ENCODE measurements at regions not wholly inside any gene's neighbourhood (a gene's known extent, or its start where the extent isn't known, plus 50 kb on each side); places are given as distances from the start of the nearest gene placed in this dataset.

GRCh38 chr2:145323512-145323911 is 803.6 kb upstream of the ZEB2 start:
- TF ChIP-seq CTCF (IDR thresholded peaks at IDR 0.05) (no peak), POLR2AphosphoS5 (IDR thresholded peaks at IDR 0.05) (no peak), POLR2A (IDR thresholded peaks at IDR 0.05) (no peak), EP300 (IDR thresholded peaks at IDR 0.05) (no peak)
- no peaks in the 10 kb centered on the region for H3K9me3 ChIP-seq
- 75 to 88% methylated on average over 1 to 2 of the region's 2 CpGs for WGBS, 2 donors (ENCODE audit: low coverage in 1 of 2)
- no peaks in the 10 kb centered on the region for H3K4me1 ChIP-seq
- no peak overlapping the region for H3K27ac ChIP-seq
- H3K27me3 ChIP-seq = no peaks in the 10 kb centered on the region
- no peak for ATAC-seq
- H3K36me3 ChIP-seq = no peaks in the 10 kb centered on the region
- no peak overlapping the region for H3K4me3 ChIP-seq

- ATAC-seq = no peak
- no peaks in the 10 kb centered on the region for H3K36me3 ChIP-seq
- H3K9me3 ChIP-seq = no peaks in the 10 kb centered on the region
- TF ChIP-seq EP300 (IDR thresholded peaks at IDR 0.05) (no peak), CTCF (IDR thresholded peaks at IDR 0.05) (no peak), POLR2AphosphoS5 (IDR thresholded peaks at IDR 0.05) (no peak), POLR2A (IDR thresholded peaks at IDR 0.05) (no peak)
- no peaks in the 10 kb centered on the region for H3K27me3 ChIP-seq
- no peaks in the 10 kb centered on the region for H3K4me1 ChIP-seq
- WGBS, 2 donors (ENCODE audit: low coverage in 1 of 2) = 54 to 84% methylated on average over 2 of the region's 2 CpGs
- no peak overlapping the region for H3K27ac ChIP-seq
- no peak overlapping the region for H3K4me3 ChIP-seq
Observed at GRCh38 chr2:145321344-145321743, 801.4 kb upstream of the ZEB2 start.

GRCh38 chr2:145316496-145316895 is 796.6 kb upstream of the ZEB2 start:
- TF ChIP-seq POLR2A (IDR thresholded peaks at IDR 0.05) (no peak), CTCF (IDR thresholded peaks at IDR 0.05) (no peak), EP300 (IDR thresholded peaks at IDR 0.05) (no peak), POLR2AphosphoS5 (IDR thresholded peaks at IDR 0.05) (no peak)
- Histone ChIP-seq H3K27me3 (no peaks in the 10 kb centered on the region), H3K36me3 (no peaks in the 10 kb centered on the region), H3K9me3 (no peaks in the 10 kb centered on the region), H3K27ac (no peak overlapping the region), H3K4me1 (no peaks in the 10 kb centered on the region), H3K4me3 (no peak overlapping the region)
- WGBS, 2 donors (ENCODE audit: low coverage in 1 of 2) = 78 to 91% methylated on average over 1 of the region's 1 CpG
- ATAC-seq = no peak

- H3K4me3 ChIP-seq = no peak overlapping the region
- H3K27ac ChIP-seq = no peak overlapping the region
- 60% methylated on average over 3 of the region's 3 CpGs for WGBS, 2 donors (ENCODE audit: low coverage in 1 of 2)
- no peak for ATAC-seq
- H3K27me3 ChIP-seq = no peaks in the 10 kb centered on the region
- no peaks in the 10 kb centered on the region for H3K9me3 ChIP-seq
- no peaks in the 10 kb centered on the region for H3K36me3 ChIP-seq
- no peak for TF ChIP-seq CTCF (IDR thresholded peaks at IDR 0.05)
- no peak for TF ChIP-seq POLR2A (IDR thresholded peaks at IDR 0.05)
- TF ChIP-seq EP300 (IDR thresholded peaks at IDR 0.05) = no peak
- no peak for TF ChIP-seq POLR2AphosphoS5 (IDR thresholded peaks at IDR 0.05)
- no peaks in the 10 kb centered on the region for H3K4me1 ChIP-seq
Observed at GRCh38 chr2:145315053-145315452, 795.1 kb upstream of the ZEB2 start.

- Histone ChIP-seq H3K9me3 (no peaks in the 10 kb centered on the region), H3K27ac (no peak overlapping the region), H3K27me3 (no peaks in the 10 kb centered on the region), H3K4me3 (no peak overlapping the region), H3K4me1 (no peaks in the 10 kb centered on the region), H3K36me3 (no peaks in the 10 kb centered on the region)
- 94 to 100% methylated on average over 1 to 3 of the region's 3 CpGs for WGBS, 2 donors (ENCODE audit: low coverage in 1 of 2)
- no peak for TF ChIP-seq CTCF (IDR thresholded peaks at IDR 0.05)
- no peak for TF ChIP-seq EP300 (IDR thresholded peaks at IDR 0.05)
- no peak for TF ChIP-seq POLR2AphosphoS5 (IDR thresholded peaks at IDR 0.05)
- TF ChIP-seq POLR2A (IDR thresholded peaks at IDR 0.05) = no peak
- ATAC-seq = no peak
Observed at GRCh38 chr2:145314119-145314633, 794.3 kb upstream of the ZEB2 start.
